GM12878 (cell line): ENCODE measurements at regions not wholly inside any gene's neighbourhood (a gene's known extent, or its start where the extent isn't known, plus 50 kb on each side); places are given as distances from the start of the nearest gene placed in this dataset.

Experiments
- ATAC-seq: fragments of 200-7000 bp; cut with Tn5 transposase; 3 replicates; pipeline ENCODE4 v1.9.1; 2020; ENCODE audit warnings: mild to moderate bottlenecking, moderate library complexity
- BruUV-seq: library from RNA; stranded (reverse); fragments of 400-500 nt; replicated peaks from 2 replicates; lab custom pipeline; 2021; lab: Mats Ljungman, UMichigan
- CTCF ChIA-PET: fragments of 300-600 bp; sonication (Branson Sonifier 250); formaldehyde crosslinking; extraction: SDS; loops from one replicate; lab custom pipeline; 2021; ENCODE audit warnings: inconsistent platforms; lab: Yijun Ruan, JAX
- POLR2A ChIA-PET: fragments of 350-600 bp; formaldehyde crosslinking; extraction: SDS; loops from one replicate; lab custom pipeline; 2021; ENCODE audit warnings: inconsistent platforms; lab: Charles Lee
- RAD21 ChIA-PET: fragments of 300-600 bp; sonication (Branson Sonifier 250); formaldehyde crosslinking; loops from one replicate; lab custom pipeline; 2023; ENCODE audit warnings: antibody characterized with exemption; ENCODE audit not compliant: unreplicated experiment; lab: Charles Lee
- SMC1A ChIA-PET: fragments of 300-600 bp; sonication (Branson Sonifier 250); formaldehyde crosslinking; loops from one replicate; lab custom pipeline; 2023; ENCODE audit not compliant: unreplicated experiment, uncharacterized antibody; lab: Charles Lee
- DNase-seq: peaks from one replicate; pipeline ENCODE4 v3.0.0-alpha.2; 2011; ENCODE audit warnings: low read depth, low spot score
- FAIRE-seq: peaks from 3 replicates; lab custom pipeline; 2011; peaks lifted over from hg19 to GRCh38; lab: Jason Lieb, UNC
- H2AFZ ChIP-seq: 2 replicates; pipeline ENCODE4 v1.6.0; 2011; ENCODE audit warnings: low read depth, low read length, control low read depth; ENCODE audit not compliant: control insufficient read depth
- H3K27ac ChIP-seq: 2 replicates; pipeline ENCODE4 v1.5.1; 2011; ENCODE audit warnings: control low read depth; ENCODE audit not compliant: control insufficient read depth, insufficient read depth
- H3K27me3 ChIP-seq, 2 experiments: replicated peaks in 1 of 2; 2 replicates each; pipeline versions ENCODE4 v1.6.0 to v1.6.1; 2011; ENCODE audit warnings: low read length in 1 of 2; ENCODE audit not compliant: control insufficient read depth in 2 of 2, insufficient read depth in 2 of 2
- H3K36me3 ChIP-seq, 2 experiments: 2 replicates each; pipeline ENCODE4 v1.5.1; 2011; ENCODE audit warnings: low read length in 1 of 2; ENCODE audit not compliant: control insufficient read depth in 2 of 2, insufficient read depth in 2 of 2
- H3K4me1 ChIP-seq: 2 replicates; pipeline ENCODE4 v1.6.1; 2011; ENCODE audit warnings: mild to moderate bottlenecking, low read length, moderate library complexity, mixed read lengths; ENCODE audit not compliant: control insufficient read depth, insufficient read depth
- H3K4me2 ChIP-seq: 2 replicates; pipeline ENCODE4 v1.6.0; 2011; ENCODE audit warnings: control low read depth; ENCODE audit not compliant: control insufficient read depth, insufficient read depth
- H3K4me3 ChIP-seq: fragments of 200-600 bp; sonication (generic); 2 replicates; pipeline ENCODE4 v1.5.1; 2016
- H3K79me2 ChIP-seq: 2 replicates; pipeline ENCODE4 v1.6.0; 2011; ENCODE audit warnings: low read length; ENCODE audit not compliant: control insufficient read depth, insufficient read depth
- H3K9ac ChIP-seq: 2 replicates; pipeline ENCODE4 v1.8.0; 2011; ENCODE audit warnings: low read length, control low read depth, mixed read lengths; ENCODE audit not compliant: control insufficient read depth, insufficient read depth
- H3K9me3 ChIP-seq: replicated peaks from 3 replicates; pipeline ENCODE4 v1.5.1; 2011; ENCODE audit warnings: mild to moderate bottlenecking, low read length; ENCODE audit not compliant: control insufficient read depth, insufficient read depth
- H4K20me1 ChIP-seq: 2 replicates; pipeline ENCODE4 v1.6.0; 2011; ENCODE audit not compliant: control insufficient read depth, insufficient read depth
- ASH2L ChIP-seq: fragments of 300-600, 200-600 bp; sonication (generic); IDR thresholded peaks from 2 replicates; pipeline ENCODE4 v1.6.1; 2017; ENCODE audit warnings: low read depth, mild to moderate bottlenecking, borderline replicate concordance
- BCL11A ChIP-seq: IDR thresholded peaks from 2 replicates; pipeline ENCODE4 v1.6.1; 2011; ENCODE audit warnings: low read depth, low read length
- KLF5 ChIP-seq: fragments of 450-650 bp; IDR thresholded peaks from 2 replicates; pipeline ENCODE4 v1.6.1; 2014; ENCODE audit warnings: mild to moderate bottlenecking; ENCODE audit not compliant: partially characterized antibody
- MYC ChIP-seq: IDR thresholded peaks from 2 replicates; pipeline ENCODE4 v1.6.1; 2011; ENCODE audit warnings: mild to moderate bottlenecking, low read length, moderate library complexity, inconsistent platforms; ENCODE audit not compliant: insufficient read depth, insufficient replicate concordance, insufficient read length, severe bottlenecking
- SIX5 ChIP-seq: IDR thresholded peaks from 2 replicates; pipeline ENCODE4 v1.6.1; 2011; ENCODE audit warnings: mild to moderate bottlenecking, low read depth, low read length, moderate library complexity; ENCODE audit not compliant: severe bottlenecking
- WGBS: methylation state at CpG from one replicate; pipeline ENCODE4 v1.1.6; 2016; ENCODE audit warnings: low lambda C conversion rate; ENCODE audit not compliant: insufficient replicate concordance, insufficient coverage; ENCODE audit errors: missing lambda C conversion rate; 5-methylcytosine and 5-hydroxymethylcytosine counted together
- in situ Hi-C: fragments of 300-500 bp; cut with MboI; formaldehyde crosslinking; loops from 9 replicates; pipeline ENCODE4 v1.14.3; 2018; ENCODE audit warnings: mixed read lengths
- intact Hi-C: fragments of 100-400 bp; cut with micrococcal nuclease; formaldehyde crosslinking; loops from one replicate; pipeline ENCODE4 v1.14.2; 2022; ENCODE audit not compliant: unreplicated experiment
- TF ChIP-seq, protein P1 (sequence below): fragments of 450-650 bp; formaldehyde crosslinking; IDR thresholded peaks from 2 replicates; pipeline ENCODE4 v1.5.0; 2022; ENCODE audit warnings: mild to moderate bottlenecking, missing genetic modification characterization

DNA sequence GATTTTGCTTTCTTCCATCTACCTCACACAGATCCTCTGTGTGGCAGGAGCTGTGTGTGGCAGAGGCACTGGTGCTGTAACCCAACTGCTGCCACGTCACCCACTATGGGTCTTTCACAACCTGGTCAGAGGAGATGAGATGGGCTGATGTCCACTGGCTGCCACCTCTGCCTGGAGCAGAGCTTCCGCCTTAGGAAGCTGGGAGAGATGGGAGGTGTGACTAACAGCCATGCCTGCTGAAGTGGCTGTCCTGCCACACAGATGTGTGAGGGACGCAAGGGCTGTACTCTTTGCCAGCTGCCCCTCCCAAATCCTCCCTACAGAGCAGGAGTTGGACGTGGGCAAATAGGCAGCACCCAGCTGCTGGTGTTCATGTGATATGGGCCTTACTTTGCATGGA is 329.5 kb downstream of the GABRB3 start (continued):
- TF ChIP-seq, protein P1, sequence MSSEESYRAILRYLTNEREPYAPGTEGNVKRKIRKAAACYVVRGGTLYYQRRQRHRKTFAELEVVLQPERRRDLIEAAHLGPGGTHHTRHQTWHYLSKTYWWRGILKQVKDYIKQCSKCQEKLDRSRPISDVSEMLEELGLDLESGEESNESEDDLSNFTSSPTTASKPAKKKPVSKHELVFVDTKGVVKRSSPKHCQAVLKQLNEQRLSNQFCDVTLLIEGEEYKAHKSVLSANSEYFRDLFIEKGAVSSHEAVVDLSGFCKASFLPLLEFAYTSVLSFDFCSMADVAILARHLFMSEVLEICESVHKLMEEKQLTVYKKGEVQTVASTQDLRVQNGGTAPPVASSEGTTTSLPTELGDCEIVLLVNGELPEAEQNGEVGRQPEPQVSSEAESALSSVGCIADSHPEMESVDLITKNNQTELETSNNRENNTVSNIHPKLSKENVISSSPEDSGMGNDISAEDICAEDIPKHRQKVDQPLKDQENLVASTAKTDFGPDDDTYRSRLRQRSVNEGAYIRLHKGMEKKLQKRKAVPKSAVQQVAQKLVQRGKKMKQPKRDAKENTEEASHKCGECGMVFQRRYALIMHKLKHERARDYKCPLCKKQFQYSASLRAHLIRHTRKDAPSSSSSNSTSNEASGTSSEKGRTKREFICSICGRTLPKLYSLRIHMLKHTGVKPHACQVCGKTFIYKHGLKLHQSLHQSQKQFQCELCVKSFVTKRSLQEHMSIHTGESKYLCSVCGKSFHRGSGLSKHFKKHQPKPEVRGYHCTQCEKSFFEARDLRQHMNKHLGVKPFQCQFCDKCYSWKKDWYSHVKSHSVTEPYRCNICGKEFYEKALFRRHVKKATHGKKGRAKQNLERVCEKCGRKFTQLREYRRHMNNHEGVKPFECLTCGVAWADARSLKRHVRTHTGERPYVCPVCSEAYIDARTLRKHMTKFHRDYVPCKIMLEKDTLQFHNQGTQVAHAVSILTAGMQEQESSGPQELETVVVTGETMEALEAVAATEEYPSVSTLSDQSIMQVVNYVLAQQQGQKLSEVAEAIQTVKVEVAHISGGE: no peak
- TF ChIP-seq ASH2L (no peak), SIX5 (no peak), BCL11A (no peak), KLF5 (no peak)

DNA sequence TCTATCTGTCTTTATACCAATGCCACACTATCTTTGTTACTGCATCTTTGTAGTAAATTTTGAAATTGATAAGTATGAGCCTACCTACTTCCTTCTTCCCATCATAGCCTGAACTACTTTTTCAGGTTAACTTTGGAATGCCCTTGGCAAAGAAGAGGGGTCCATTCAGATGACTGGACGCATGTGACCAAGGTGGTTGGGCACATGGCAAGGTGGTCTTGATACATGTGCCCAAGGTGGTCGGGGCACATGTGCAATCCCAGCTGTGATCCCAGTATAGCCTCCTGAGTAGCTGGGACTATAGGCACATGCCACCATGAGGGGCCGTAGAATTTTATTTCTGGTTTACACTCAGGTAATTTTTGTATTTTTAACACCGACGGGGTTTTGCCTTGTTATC is 330.2 kb downstream of the GABRB3 start:
- no peak overlapping the region for H3K4me3 ChIP-seq
- POLR2A ChIA-PET: no interaction called here
- BruUV-seq: no TSS peak
- FAIRE-seq (no peak), DNase-seq (no peak), ATAC-seq (no peak)
- CTCF ChIA-PET: no interaction called here
- no peak for TF ChIP-seq MYC
- H3K4me1 ChIP-seq: no peaks in the 10 kb centered on the region
- H3K4me2 ChIP-seq: no peak overlapping the region
- WGBS: 74% methylated on average over 5 of the region's 5 CpGs
- no peaks in the 10 kb centered on the region for H4K20me1 ChIP-seq
- no peaks in the 10 kb centered on the region for H3K79me2 ChIP-seq
- H3K27ac ChIP-seq: no peak overlapping the region
- H3K27me3 ChIP-seq: no peaks in the 10 kb centered on the region
- intact Hi-C loops: no loop called here
- SMC1A ChIA-PET: no interaction called here
- no peak overlapping the region for H3K9ac ChIP-seq
- no peaks in the 10 kb centered on the region for H3K36me3 ChIP-seq
- H2AFZ ChIP-seq: no peak overlapping the region
- no peaks in the 10 kb centered on the region; the same call in 2 of the 3 replicates for H3K9me3 ChIP-seq
- in situ Hi-C loops: no loop called here
- RAD21 ChIA-PET: no interaction called here
